ENCODE measurements at regions not wholly inside any gene's neighbourhood (a gene's known extent, or its start where the extent isn't known, plus 50 kb on each side); places are given as distances from the start of the nearest gene placed in this dataset.

DNA sequence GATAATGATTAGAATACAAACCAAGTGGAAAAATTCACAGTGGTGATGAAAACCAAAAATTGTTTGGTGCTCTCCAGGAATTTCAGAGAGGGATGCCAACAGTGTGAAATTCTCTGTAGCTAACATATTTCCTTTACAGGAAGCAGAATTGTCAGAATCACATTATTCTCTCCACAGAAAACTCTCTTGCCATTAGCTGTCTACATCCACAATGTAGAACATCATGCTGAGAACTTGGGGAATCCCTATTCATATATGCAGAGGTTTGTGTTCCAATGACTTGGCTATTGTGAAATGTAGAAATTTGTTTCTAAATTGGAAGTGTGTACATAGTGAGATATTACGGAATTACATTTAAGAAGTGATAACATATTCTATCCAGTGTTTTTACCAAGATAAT is 142.0 kb downstream of the PCDH7 start:
- no peak overlapping the region for H3K4me3 ChIP-seq (ENCODE audit: low read depth, low read length)
- DNase-seq (ENCODE audit: low read depth, low spot score), result no peak
- TF ChIP-seq, protein P1, sequence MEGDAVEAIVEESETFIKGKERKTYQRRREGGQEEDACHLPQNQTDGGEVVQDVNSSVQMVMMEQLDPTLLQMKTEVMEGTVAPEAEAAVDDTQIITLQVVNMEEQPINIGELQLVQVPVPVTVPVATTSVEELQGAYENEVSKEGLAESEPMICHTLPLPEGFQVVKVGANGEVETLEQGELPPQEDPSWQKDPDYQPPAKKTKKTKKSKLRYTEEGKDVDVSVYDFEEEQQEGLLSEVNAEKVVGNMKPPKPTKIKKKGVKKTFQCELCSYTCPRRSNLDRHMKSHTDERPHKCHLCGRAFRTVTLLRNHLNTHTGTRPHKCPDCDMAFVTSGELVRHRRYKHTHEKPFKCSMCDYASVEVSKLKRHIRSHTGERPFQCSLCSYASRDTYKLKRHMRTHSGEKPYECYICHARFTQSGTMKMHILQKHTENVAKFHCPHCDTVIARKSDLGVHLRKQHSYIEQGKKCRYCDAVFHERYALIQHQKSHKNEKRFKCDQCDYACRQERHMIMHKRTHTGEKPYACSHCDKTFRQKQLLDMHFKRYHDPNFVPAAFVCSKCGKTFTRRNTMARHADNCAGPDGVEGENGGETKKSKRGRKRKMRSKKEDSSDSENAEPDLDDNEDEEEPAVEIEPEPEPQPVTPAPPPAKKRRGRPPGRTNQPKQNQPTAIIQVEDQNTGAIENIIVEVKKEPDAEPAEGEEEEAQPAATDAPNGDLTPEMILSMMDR (IDR thresholded peaks at IDR 0.05; ENCODE audit: insufficient read depth, low read length, missing control alignments), result no peak
- ChIA-PET POLR2A (no interaction called here), CTCF (no interaction called here)

DNA sequence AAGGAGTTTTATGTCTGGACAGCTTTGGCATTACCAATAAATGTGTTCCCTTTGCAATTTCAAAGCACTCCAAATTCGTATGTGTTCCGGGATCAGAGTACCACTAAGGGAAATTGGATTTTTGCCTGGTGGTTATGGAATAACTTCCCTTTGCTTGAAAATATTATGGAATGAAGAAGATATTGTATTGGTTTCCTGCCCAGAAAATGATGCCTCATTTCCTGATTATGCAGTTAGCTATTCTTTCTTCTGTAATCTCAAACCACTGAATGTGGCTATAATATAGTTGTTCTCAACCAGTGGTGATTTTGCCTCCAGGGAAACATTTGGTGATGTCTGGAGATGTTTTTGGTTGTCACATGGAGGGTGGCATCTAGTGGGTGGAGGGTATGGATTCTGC is 142.9 kb downstream of the PCDH7 start:
- ChIA-PET POLR2A (no interaction called here), CTCF (no interaction called here)
- no peak overlapping the region for H3K4me3 ChIP-seq (ENCODE audit: low read depth, low read length)
- TF ChIP-seq, protein P1 (IDR thresholded peaks at IDR 0.05; ENCODE audit: insufficient read depth, low read length, missing control alignments), result no peak
- DNase-seq (ENCODE audit: low read depth, low spot score), result no peak

DNA sequence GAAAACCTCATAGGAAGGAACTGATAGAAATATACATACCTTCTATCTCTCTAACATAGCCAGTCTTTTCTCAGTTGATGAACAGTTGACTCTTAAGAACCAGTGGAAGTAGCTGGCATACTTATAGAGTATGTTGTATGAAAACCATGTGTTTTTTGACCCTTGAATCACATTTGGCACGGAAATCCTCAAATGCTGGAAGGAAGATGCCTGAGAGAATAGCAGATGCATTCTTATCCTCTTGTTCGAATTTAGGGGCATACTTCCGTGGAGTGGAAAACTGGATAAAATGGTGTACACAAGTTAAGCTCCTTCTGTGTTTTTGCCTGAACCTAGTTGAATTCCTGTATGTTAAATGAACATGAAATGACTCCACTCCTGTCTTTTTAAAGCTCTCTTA is 145.5 kb downstream of the PCDH7 start:
- no peak for DNase-seq (ENCODE audit: low read depth, low spot score)
- TF ChIP-seq, protein P1 (IDR thresholded peaks at IDR 0.05; ENCODE audit: insufficient read depth, low read length, missing control alignments), result no peak
- POLR2A ChIA-PET, result no interaction called here
- H3K4me3 ChIP-seq (ENCODE audit: low read depth, low read length), result no peak overlapping the region
- CTCF ChIA-PET, result interaction anchor here (1.2 kb wide), 1 partner anchor 80 kb away, joined by 3 read pairs; no protein-coding TSS in a partner anchor

DNA sequence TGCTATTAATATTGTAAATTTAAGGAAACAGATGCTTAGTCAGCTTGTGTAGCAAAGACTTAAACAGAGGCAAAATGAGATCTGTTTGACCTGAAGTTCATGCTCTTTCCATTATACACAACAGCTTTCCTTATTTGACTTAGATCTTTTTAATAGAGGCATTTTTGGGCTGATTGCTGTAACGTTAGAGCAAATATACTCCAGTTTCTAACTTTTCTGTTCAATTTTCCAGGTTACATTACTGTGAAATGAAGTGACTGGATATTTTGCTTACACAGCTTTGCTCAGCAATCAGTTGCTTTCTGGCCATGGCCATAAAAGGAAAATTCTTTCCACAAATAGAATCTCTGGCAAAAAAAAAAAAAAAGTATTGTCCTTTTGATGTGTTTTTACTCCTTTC is 146.2 kb downstream of the PCDH7 start:
- ChIA-PET POLR2A (no interaction called here), CTCF (interaction anchor here (1.2 kb wide), 1 partner anchor 80 kb away, joined by 3 read pairs; no protein-coding TSS in a partner anchor)
- TF ChIP-seq, protein P1 (IDR thresholded peaks at IDR 0.05; ENCODE audit: insufficient read depth, low read length, missing control alignments), result no peak
- H3K4me3 ChIP-seq (ENCODE audit: low read depth, low read length), result no peak overlapping the region
- DNase-seq (ENCODE audit: low read depth, low spot score), result no peak

DNA sequence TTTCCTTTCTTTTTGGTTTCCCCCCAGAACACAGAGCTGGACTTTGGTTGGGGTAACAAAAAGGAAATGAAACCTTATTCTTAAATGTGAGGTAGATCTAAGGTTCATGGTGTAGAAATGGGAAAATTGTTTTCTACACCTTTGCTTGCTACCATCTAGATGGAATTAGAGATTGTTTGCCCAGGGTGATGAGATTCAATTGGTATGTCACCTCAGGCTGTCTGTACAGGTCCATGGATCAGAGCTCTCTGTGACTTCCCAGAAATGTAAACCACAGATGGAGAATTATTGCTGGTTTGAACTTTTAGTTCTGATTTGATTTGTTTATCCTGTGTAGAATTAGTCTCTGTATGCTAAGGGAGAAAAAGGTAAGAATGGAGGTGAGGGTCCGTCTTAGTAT is 146.7 kb downstream of the PCDH7 start:
- TF ChIP-seq, protein P1 (IDR thresholded peaks at IDR 0.05; ENCODE audit: insufficient read depth, low read length, missing control alignments), result no peak
- ChIA-PET POLR2A (no interaction called here), CTCF (no interaction called here)
- no peak overlapping the region for H3K4me3 ChIP-seq (ENCODE audit: low read depth, low read length)
- no peak for DNase-seq (ENCODE audit: low read depth, low spot score)

DNA sequence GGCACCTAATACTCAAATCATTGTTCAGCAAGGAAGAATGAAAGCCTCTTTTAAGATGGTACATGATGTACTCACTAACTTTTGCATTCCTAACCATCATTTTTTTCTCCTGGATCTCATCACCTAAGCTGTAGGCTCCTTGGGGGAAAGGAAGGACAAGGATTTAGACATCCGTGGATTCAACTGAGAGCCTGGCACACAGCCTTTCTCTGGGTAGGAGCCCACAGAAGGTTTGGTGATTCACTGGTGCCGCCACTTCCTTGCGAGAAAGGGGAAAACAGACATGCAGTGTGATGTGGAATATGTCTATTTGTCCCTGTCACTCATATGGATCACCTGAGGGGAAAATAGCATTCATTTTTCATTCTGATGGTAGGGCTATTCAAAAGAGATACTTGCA is 147.3 kb downstream of the PCDH7 start:
- POLR2A ChIA-PET, result no interaction called here
- no peak for DNase-seq (ENCODE audit: low read depth, low spot score)
- no peak overlapping the region for H3K4me3 ChIP-seq (ENCODE audit: low read depth, low read length)
- CTCF ChIA-PET, result no interaction called here
- TF ChIP-seq, protein P1 (IDR thresholded peaks at IDR 0.05; ENCODE audit: insufficient read depth, low read length, missing control alignments), result no peak
